Stimulated activated CD8-positive, alpha-beta memory T cell treated with anti-CD3 and anti-CD28 coated beads, Interleukin-4, amount 100 ng/mL, for 24 hours (primary cell): ENCODE measurements at regions not wholly inside any gene's neighbourhood (a gene's known extent, or its start where the extent isn't known, plus 50 kb on each side); places are given as distances from the start of the nearest gene placed in this dataset.

Experiments
- DNase-seq: peaks from one replicate; pipeline ENCODE4 v3.0.0-alpha.2; 2020; ENCODE audit warnings: low read depth

- DNase-seq = no peak
Observed at GRCh38 chr9:3732077-3733038, 206.6 kb upstream of the RFX3 start.

- DNase-seq = no peak
Observed at GRCh38 chr9:3730511-3730922, 204.7 kb upstream of the RFX3 start.

GRCh38 chr9:3721096-3721495 is 195.3 kb upstream of the RFX3 start:
- no peak for DNase-seq

- no peak for DNase-seq
Observed at GRCh38 chr9:3719286-3719685, 193.5 kb upstream of the RFX3 start.

GRCh38 chr9:3716415-3716814 is 190.6 kb upstream of the RFX3 start:
- DNase-seq = no peak

GRCh38 chr9:3708751-3709150 is 182.9 kb upstream of the RFX3 start:
- DNase-seq = no peak

GRCh38 chr9:3704890-3705289 is 179.1 kb upstream of the RFX3 start:
- DNase-seq = no peak

GRCh38 chr9:3700772-3701171 is 175.0 kb upstream of the RFX3 start:
- DNase-seq = no peak

- DNase-seq = no peak
Observed at GRCh38 chr9:3699883-3700282, 174.1 kb upstream of the RFX3 start.

GRCh38 chr9:3698531-3698930 is 172.7 kb upstream of the RFX3 start:
- no peak for DNase-seq

- no peak for DNase-seq
Observed at GRCh38 chr9:3698076-3698475, 172.3 kb upstream of the RFX3 start.

GRCh38 chr9:3696368-3696767 is 170.6 kb upstream of the RFX3 start:
- no peak for DNase-seq

GRCh38 chr9:3692606-3693005 is 166.8 kb upstream of the RFX3 start:
- no peak for DNase-seq

GRCh38 chr9:3689555-3689954 is 163.8 kb upstream of the RFX3 start:
- no peak for DNase-seq

- no peak for DNase-seq
Observed at GRCh38 chr9:3687145-3687544, 161.3 kb upstream of the RFX3 start.

- DNase-seq = no peak
Observed at GRCh38 chr9:3682186-3682585, 156.4 kb upstream of the RFX3 start.

- no peak for DNase-seq
Observed at GRCh38 chr9:3677541-3677940, 151.7 kb upstream of the RFX3 start.

GRCh38 chr9:3676766-3677165 is 151.0 kb upstream of the RFX3 start:
- no peak for DNase-seq

- DNase-seq = no peak
Observed at GRCh38 chr9:3675946-3676345, 150.1 kb upstream of the RFX3 start.

- DNase-seq = no peak
Observed at GRCh38 chr9:3674561-3674960, 148.8 kb upstream of the RFX3 start.

- no peak for DNase-seq
Observed at GRCh38 chr9:3672399-3672798, 146.6 kb upstream of the RFX3 start.

- no peak for DNase-seq
Observed at GRCh38 chr9:3664044-3664443, 138.2 kb upstream of the RFX3 start.

GRCh38 chr9:3662671-3663070 is 136.9 kb upstream of the RFX3 start:
- DNase-seq = no peak

- DNase-seq = no peak
Observed at GRCh38 chr9:3660936-3661335, 135.1 kb upstream of the RFX3 start.
